HEK293T (cell line): ENCODE measurements at regions not wholly inside any gene's neighbourhood (a gene's known extent, or its start where the extent isn't known, plus 50 kb on each side); places are given as distances from the start of the nearest gene placed in this dataset.

ENCODE experiments used
- ELF4 ChIP-seq: fragments of 450-650 bp; IDR thresholded peaks from 2 replicates; pipeline ENCODE4 v1.6.1; 2017; ENCODE audit warnings: antibody characterized with exemption
- FOXK2 ChIP-seq: fragments of 450-650 bp; IDR thresholded peaks from 2 replicates; pipeline ENCODE4 v1.6.1; 2016; ENCODE audit warnings: mild to moderate bottlenecking
- FOXM1 ChIP-seq: fragments of 450-650 bp; IDR thresholded peaks from 2 replicates; pipeline ENCODE4 v1.6.1; 2017; ENCODE audit warnings: mild to moderate bottlenecking, borderline replicate concordance
- SUZ12 ChIP-seq: fragments of 450-650 bp; IDR thresholded peaks from 2 replicates; pipeline ENCODE4 v1.6.1; 2016; ENCODE audit warnings: mild to moderate bottlenecking

DNA sequence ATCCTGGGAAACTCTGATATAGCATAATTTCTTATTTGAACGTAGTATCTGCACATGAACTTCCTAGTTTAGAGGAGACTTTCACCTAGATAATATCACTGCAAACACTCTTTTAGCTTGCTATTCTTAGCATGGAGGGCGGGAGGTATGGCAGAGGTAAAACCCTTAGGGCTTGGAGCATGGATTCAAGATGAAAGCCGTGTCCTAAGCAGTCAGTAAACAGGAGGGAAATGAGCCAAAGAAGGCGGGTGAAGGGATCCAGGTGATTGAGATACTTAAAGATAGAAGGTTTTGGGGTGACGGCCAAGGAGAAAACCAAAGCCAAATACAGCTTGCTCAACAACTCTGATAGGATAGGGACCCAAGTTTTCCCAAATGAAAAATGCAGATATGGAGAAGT is 107.1 kb upstream of the BCAT1 start:
- no peak for TF ChIP-seq ELF4
- no peak for TF ChIP-seq FOXK2
- no peak for TF ChIP-seq FOXM1
- TF ChIP-seq SUZ12: no peak
